Activated T-helper 17 cell treated with anti-CD3 and anti-CD28 coated beads, Interleukin-2, amount 50 U/mL, for 72 hours (primary cell): ENCODE measurements at regions not wholly inside any gene's neighbourhood (a gene's known extent, or its start where the extent isn't known, plus 50 kb on each side); places are given as distances from the start of the nearest gene placed in this dataset.
"Not testable (repeated sequence)": the region's sequence is repeated elsewhere in the genome, so short reads cannot be mapped to it uniquely, and the experiment has no call there.

Source experiments
- ATAC-seq: fragments of 150-1000 bp; cut with Tn5 transposase; replicated peaks from 2 replicates; pipeline ENCODE4 v1.10.0; 2021; ENCODE audit warnings: mild to moderate bottlenecking, moderate library complexity
- H3K27ac Mint-ChIP-seq: one replicate; pipeline ENCODE4 v1.8.0; 2022; ENCODE audit warnings: mixed read lengths
- H3K27me3 Mint-ChIP-seq: one replicate; pipeline ENCODE4 v1.8.0; 2022; ENCODE audit warnings: mixed read lengths
- H3K36me3 Mint-ChIP-seq: one replicate; pipeline ENCODE4 v1.8.0; 2022; ENCODE audit warnings: low read depth, mild to moderate bottlenecking, mixed read lengths
- H3K4me1 Mint-ChIP-seq: one replicate; pipeline ENCODE4 v1.8.0; 2022; ENCODE audit warnings: mixed read lengths
- H3K4me3 Mint-ChIP-seq: one replicate; pipeline ENCODE4 v1.8.0; 2022; ENCODE audit warnings: mild to moderate bottlenecking, mixed read lengths
- H3K9me3 Mint-ChIP-seq: one replicate; pipeline ENCODE4 v1.8.0; 2022; ENCODE audit warnings: mixed read lengths

DNA sequence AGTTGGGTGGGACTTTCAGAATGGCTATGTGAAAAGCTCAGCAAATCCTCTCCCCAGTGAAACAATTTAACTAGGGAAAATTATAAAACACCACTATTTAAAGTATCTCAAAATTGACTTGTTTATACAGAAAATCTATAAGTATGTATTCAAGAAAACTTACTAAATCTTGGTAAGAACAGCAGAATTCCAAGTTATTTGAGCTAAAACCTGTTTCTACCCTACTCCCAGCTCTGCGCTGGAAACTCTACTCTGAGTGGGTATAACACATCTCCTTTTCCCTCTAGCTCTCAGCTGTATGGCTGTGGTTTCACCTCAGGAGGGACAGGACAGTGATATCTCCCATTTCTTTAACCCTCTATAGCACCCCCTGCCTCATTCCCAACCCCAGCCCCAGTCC is 295.2 kb upstream of the POGK start:
- H3K4me3 Mint-ChIP-seq, result no peak overlapping the region
- ATAC-seq, result no peak
- no peaks in the 10 kb centered on the region for H3K9me3 Mint-ChIP-seq
- no peaks in the 10 kb centered on the region for H3K36me3 Mint-ChIP-seq
- peaks cover 6% of the 10 kb centered on the region for H3K27me3 Mint-ChIP-seq
- H3K4me1 Mint-ChIP-seq, result no peaks in the 10 kb centered on the region
- H3K27ac Mint-ChIP-seq, result no peak overlapping the region

DNA sequence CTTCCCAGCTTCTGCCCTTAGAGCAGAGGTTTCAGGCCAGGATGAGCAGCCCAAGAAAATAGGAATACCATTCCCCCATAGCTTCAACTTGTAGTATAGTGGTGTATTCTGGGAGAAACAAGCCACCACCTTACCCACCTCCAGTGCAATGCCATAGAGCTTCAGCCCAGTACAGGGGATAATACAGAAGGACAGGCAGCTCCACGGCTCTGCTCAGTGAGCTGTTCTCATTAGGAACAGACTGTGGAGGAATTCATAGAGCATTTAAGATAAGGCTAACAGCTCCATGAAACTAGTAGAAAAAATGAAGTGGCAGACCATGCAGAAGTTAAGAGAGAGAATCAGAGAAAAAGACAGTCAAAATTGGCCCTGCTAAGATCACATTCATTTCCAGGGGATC is 294.7 kb upstream of the POGK start:
- no peak overlapping the region for H3K4me3 Mint-ChIP-seq
- no peak overlapping the region for H3K27ac Mint-ChIP-seq
- no peak for ATAC-seq
- peaks cover 6% of the 10 kb centered on the region for H3K27me3 Mint-ChIP-seq
- H3K4me1 Mint-ChIP-seq, result no peaks in the 10 kb centered on the region
- H3K9me3 Mint-ChIP-seq, result peaks cover 5% of the 10 kb centered on the region
- no peaks in the 10 kb centered on the region for H3K36me3 Mint-ChIP-seq

GRCh38 chr1:166552706-166553105 is 286.6 kb upstream of the POGK start:
- ATAC-seq, result no peak
- no peaks in the 10 kb centered on the region for H3K36me3 Mint-ChIP-seq
- H3K4me3 Mint-ChIP-seq, result no peak overlapping the region
- H3K27ac Mint-ChIP-seq, result no peak overlapping the region
- peaks cover 23% of the 10 kb centered on the region for H3K9me3 Mint-ChIP-seq
- peaks cover 14% of the 10 kb centered on the region for H3K27me3 Mint-ChIP-seq
- H3K4me1 Mint-ChIP-seq, result no peaks in the 10 kb centered on the region

DNA sequence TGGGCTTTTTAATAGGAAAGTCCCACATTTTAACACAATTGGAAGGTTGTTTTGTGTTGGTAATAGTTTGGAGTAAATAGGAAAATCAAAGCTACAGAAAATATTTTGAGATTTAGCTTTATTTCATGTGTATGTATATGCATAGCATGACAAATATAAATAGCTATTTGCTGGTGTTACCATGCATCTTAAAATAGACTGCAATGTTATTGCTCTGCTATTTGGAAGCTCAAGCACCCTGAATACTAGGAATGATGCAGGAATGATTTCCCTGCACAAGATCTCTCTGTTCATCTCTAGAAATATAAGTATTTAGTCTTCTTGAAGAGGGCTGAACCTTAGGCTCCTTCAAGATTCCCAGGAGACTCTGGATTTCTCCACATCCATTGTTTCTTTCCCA is 268.3 kb upstream of the POGK start:
- Mint-ChIP-seq H3K9me3 (no peaks in the 10 kb centered on the region), H3K27me3 (peaks cover 3% of the 10 kb centered on the region), H3K27ac (no peak overlapping the region), H3K4me3 (no peak overlapping the region), H3K4me1 (no peaks in the 10 kb centered on the region), H3K36me3 (no peaks in the 10 kb centered on the region)
- no peak for ATAC-seq

DNA sequence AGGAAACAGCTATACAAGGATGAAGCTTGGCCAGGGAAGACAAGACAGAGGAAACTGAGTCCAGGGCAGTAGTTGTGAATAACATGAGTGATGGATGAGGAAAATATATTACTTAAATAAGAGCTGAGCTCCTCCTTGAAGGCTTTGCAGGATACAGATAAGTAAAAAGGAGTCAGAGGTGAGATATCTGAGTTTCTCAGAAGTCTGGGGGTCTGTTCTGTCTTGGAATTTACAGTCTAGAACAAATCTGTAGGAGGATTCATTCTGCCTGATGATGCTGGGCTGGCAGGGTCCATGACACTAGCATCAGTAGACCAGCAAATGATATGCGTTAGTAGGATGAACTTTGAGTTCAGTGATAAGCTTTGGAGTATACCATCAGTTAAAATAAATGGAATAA is 266.1 kb upstream of the POGK start:
- no peak overlapping the region for H3K27ac Mint-ChIP-seq
- no peak overlapping the region for H3K4me3 Mint-ChIP-seq
- ATAC-seq, result no peak
- H3K36me3 Mint-ChIP-seq, result no peaks in the 10 kb centered on the region
- H3K9me3 Mint-ChIP-seq, result no peaks in the 10 kb centered on the region
- H3K4me1 Mint-ChIP-seq, result no peaks in the 10 kb centered on the region
- peaks cover 10% of the 10 kb centered on the region for H3K27me3 Mint-ChIP-seq

DNA sequence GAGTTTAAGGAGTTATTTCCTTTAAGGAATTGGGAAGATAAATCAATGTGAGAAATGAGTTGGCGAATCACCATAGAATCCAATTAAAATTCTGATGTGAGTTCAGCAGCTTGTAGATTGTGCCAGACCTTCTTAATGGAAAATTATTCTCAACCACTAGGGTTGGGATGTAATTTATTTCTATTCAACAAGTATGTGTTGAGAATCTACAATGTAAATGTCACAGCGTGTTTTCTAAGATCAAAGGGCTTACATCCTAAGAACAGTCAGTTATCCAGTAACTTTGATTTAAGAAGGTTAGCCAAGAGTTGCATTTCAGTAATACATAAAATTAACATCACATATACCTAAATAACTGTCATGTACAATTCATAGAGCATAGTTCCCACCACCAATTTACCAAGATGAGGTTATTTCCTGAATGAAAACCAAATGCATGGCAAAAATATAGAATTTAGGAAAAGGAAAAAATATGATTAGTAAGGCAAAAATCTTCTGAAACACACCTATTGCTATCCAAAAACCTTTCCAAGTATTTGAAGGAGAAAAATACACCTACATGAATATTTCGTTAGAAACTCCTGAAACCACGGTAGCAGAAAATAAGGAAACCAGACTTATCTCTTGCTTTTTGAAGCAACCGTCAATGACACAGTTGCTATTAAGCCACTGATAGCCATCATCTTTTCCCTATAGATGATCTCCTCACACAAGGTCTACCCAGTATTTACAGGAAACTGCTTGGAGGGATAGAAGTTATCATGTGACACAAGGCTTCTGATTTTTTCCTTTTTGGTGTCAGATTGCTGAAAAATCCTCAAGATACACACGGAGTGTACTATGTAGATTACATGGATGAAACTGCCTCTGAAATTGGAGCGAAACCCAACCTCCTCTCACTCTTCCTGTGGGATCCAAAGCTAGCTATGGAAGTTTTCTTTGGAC is 259.4 kb upstream of the POGK start:
- Mint-ChIP-seq H3K9me3 (no peaks in the 10 kb centered on the region), H3K36me3 (no peaks in the 10 kb centered on the region), H3K27me3 (peaks cover 36% of the 10 kb centered on the region), H3K4me3 (no peak overlapping the region), H3K27ac (no peak overlapping the region), H3K4me1 (no peaks in the 10 kb centered on the region)
- ATAC-seq, result no peak

GRCh38 chr1:166588741-166589140 is 250.5 kb upstream of the POGK start:
- Mint-ChIP-seq H3K9me3 (no peaks in the 10 kb centered on the region), H3K27me3 (peaks cover 14% of the 10 kb centered on the region), H3K36me3 (no peaks in the 10 kb centered on the region), H3K4me3 (no peak overlapping the region), H3K27ac (no peak overlapping the region), H3K4me1 (no peaks in the 10 kb centered on the region)
- ATAC-seq, result no peak

DNA sequence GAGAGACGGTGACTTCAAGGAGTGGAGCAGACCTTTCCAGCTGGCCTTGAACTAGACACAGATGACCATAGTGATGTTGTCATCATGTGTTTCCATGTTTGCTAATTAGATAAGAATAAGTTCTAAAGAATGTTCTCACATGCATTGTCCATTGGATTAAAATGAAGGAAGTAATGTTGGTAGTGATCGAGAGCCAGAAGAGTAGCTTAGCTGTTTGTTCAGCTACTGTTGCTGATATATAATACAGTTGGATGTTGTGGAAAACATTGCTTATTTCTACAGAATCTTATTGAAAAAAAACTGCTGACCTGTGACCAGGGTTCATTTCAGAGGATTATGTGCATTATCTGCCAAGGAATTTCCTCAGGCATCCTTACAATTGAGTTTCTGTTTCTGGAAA is 249.1 kb upstream of the POGK start:
- H3K4me3 Mint-ChIP-seq, result no peak overlapping the region

DNA sequence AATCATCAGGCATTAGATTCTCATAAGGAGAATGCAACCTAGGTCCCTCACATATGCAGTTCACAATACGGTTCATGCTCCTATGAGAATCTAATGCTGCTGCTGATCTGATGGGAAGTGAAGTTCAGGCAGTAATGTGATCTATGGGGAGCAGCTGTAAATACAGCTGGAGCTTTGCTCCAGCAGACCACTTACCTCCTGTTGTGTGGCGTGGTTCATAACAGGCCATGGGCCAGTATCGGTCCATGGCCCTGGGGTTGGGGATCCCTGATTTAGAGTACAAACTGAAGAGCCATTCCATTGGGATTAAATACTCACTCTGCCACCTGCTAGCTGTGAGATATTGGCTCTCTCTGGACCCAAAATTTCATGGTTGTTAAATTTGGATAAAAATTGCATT is 244.6 kb upstream of the POGK start:
- no peaks in the 10 kb centered on the region for H3K9me3 Mint-ChIP-seq
- H3K4me3 Mint-ChIP-seq, result no peak overlapping the region
- no peaks in the 10 kb centered on the region for H3K4me1 Mint-ChIP-seq
- no peak overlapping the region for H3K27ac Mint-ChIP-seq
- ATAC-seq, result no peak
- peaks cover 13% of the 10 kb centered on the region for H3K27me3 Mint-ChIP-seq
- H3K36me3 Mint-ChIP-seq, result no peaks in the 10 kb centered on the region

More for the DNA sequence above, 249.1 kb upstream of the POGK start:
- Mint-ChIP-seq H3K4me1 (no peaks in the 10 kb centered on the region), H3K27me3 (peaks cover 15% of the 10 kb centered on the region), H3K9me3 (no peaks in the 10 kb centered on the region), H3K27ac (no peak overlapping the region), H3K36me3 (no peaks in the 10 kb centered on the region)
- no peak for ATAC-seq

GRCh38 chr1:166597516-166597915 is 241.8 kb upstream of the POGK start:
- no peaks in the 10 kb centered on the region for H3K4me1 Mint-ChIP-seq

GRCh38 chr1:166600574-166600973 is 238.7 kb upstream of the POGK start:
- Mint-ChIP-seq H3K4me1 (no peaks in the 10 kb centered on the region), H3K27me3 (peaks cover 4% of the 10 kb centered on the region), H3K27ac (no peak overlapping the region), H3K9me3 (no peaks in the 10 kb centered on the region), H3K4me3 (no peak overlapping the region), H3K36me3 (no peaks in the 10 kb centered on the region)
- no peak for ATAC-seq

More at GRCh38 chr1:166597516-166597915, 241.8 kb upstream of the POGK start:
- Mint-ChIP-seq H3K27ac (no peak overlapping the region), H3K4me3 (no peak overlapping the region), H3K9me3 (no peaks in the 10 kb centered on the region), H3K36me3 (no peaks in the 10 kb centered on the region), H3K27me3 (peaks cover 13% of the 10 kb centered on the region)
- ATAC-seq, result no peak

DNA sequence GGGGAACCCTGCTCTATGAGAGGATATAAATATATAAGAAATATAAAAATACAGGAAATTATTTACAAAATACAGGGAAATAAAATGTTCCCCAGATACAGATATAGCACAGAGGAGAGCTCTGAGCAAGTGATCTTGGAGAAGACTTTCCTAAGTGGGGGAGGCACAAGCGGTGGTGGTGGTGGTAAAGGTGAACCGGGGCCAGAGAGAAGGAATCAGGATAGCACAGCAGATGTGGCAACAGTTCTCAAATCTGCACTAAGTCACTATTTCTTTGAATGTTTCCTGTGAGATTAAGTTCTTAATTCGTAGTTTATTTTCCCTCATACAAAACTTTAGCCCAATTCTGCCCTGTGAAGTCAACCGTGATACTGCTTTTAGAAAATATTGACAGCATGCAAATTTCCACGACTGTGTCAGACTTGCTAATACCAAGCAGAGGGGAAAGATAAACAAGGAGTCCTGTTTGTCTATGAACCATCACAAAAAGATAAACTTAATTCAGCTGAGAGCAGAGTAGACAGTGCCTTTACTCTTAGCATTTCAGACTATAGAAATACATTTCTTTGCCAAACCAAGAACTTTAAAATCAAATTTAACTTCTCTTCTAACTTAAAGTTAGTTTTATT is 237.5 kb upstream of the POGK start:
- Mint-ChIP-seq H3K27ac (no peak overlapping the region), H3K4me3 (no peak overlapping the region), H3K36me3 (no peaks in the 10 kb centered on the region)

GRCh38 chr1:166602801-166603200 is 236.5 kb upstream of the POGK start:
- not testable (repeated sequence) for H3K36me3 Mint-ChIP-seq, H3K9me3 Mint-ChIP-seq, H3K4me3 Mint-ChIP-seq, H3K4me1 Mint-ChIP-seq, H3K27ac Mint-ChIP-seq, H3K27me3 Mint-ChIP-seq, ATAC-seq

More for the DNA sequence above, 237.5 kb upstream of the POGK start:
- ATAC-seq, result no peak
- Mint-ChIP-seq H3K9me3 (no peaks in the 10 kb centered on the region), H3K27me3 (peaks cover 4% of the 10 kb centered on the region), H3K4me1 (no peaks in the 10 kb centered on the region)

DNA sequence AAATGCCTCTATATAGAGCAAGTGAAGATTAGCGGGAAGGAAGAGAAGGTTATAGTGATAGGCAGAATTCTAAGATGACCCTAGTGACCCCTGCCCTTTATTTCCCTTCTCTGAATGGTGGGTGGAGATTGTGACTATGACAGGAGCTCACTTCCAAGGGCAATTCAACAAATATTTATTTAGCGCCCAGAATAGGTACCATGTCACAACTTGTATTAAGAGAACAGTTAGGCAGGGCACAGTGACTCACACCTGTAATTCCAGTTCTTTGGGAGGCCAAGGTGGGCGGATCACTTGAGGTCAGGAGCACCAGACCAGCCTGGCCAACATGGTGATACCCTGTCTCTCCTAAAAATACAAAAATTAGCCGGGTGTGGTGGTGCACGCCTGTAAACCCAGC is 236.0 kb upstream of the POGK start:
- no peaks in the 10 kb centered on the region for H3K4me1 Mint-ChIP-seq
- H3K27ac Mint-ChIP-seq, result no peak overlapping the region
- no peak overlapping the region for H3K4me3 Mint-ChIP-seq
- no peaks in the 10 kb centered on the region for H3K9me3 Mint-ChIP-seq
- no peaks in the 10 kb centered on the region for H3K36me3 Mint-ChIP-seq
- peaks cover 4% of the 10 kb centered on the region for H3K27me3 Mint-ChIP-seq
- no peak for ATAC-seq

DNA sequence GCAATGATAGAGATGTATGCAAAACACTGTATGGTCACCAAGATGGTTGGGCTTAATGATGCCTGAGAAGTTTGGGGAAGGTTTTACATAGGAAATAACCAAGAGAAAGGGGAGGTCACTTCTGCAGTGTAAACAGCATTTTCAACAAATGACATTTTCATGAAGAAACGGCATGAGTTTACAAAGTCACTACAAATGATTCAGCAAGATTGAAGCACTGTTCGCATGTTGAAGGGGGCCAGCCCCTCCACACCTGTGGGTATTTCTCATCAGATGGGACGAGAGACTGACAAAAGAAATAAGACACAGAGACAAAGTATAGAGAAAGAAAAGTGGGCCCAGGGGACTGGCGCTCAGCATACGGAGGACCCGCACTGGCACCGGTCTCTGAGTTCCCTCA is 234.1 kb upstream of the POGK start:
- H3K9me3 Mint-ChIP-seq, result no peaks in the 10 kb centered on the region
- ATAC-seq, result no peak
- no peaks in the 10 kb centered on the region for H3K4me1 Mint-ChIP-seq
- H3K36me3 Mint-ChIP-seq, result no peaks in the 10 kb centered on the region
- no peak overlapping the region for H3K27ac Mint-ChIP-seq
- H3K4me3 Mint-ChIP-seq, result no peak overlapping the region
- peaks cover 4% of the 10 kb centered on the region for H3K27me3 Mint-ChIP-seq
